GM13977 (cell line): ENCODE measurements at regions not wholly inside any gene's neighbourhood (a gene's known extent, or its start where the extent isn't known, plus 50 kb on each side); places are given as distances from the start of the nearest gene placed in this dataset.
"Not testable (repeated sequence)": the region's sequence is repeated elsewhere in the genome, so short reads cannot be mapped to it uniquely, and the experiment has no call there.

ENCODE experiments used
- DNase-seq: peaks from one replicate; pipeline ENCODE4 v3.0.0; 2012; ENCODE audit warnings: low spot score
- in situ Hi-C: fragments of 300-500 bp; cut with MboI; formaldehyde crosslinking; loops from one replicate; pipeline ENCODE4 v1.12.0; 2022; ENCODE audit warnings: low sequenced_read_pairs, low pct_unique_long_range_greater_than_20kb, mixed read lengths, inconsistent platforms; ENCODE audit not compliant: unreplicated experiment
- TF ChIP-seq, protein P1 (sequence below): IDR thresholded peaks from 2 replicates; pipeline ENCODE4 v1.5.1; 2012; ENCODE audit warnings: mild to moderate bottlenecking, control low read depth; ENCODE audit not compliant: insufficient read depth; ENCODE audit errors: extremely low read depth, missing control alignments

GRCh38 chr5:136579238-136579637 is 213.9 kb upstream of the TRPC7 start:
- TF ChIP-seq, protein P1, sequence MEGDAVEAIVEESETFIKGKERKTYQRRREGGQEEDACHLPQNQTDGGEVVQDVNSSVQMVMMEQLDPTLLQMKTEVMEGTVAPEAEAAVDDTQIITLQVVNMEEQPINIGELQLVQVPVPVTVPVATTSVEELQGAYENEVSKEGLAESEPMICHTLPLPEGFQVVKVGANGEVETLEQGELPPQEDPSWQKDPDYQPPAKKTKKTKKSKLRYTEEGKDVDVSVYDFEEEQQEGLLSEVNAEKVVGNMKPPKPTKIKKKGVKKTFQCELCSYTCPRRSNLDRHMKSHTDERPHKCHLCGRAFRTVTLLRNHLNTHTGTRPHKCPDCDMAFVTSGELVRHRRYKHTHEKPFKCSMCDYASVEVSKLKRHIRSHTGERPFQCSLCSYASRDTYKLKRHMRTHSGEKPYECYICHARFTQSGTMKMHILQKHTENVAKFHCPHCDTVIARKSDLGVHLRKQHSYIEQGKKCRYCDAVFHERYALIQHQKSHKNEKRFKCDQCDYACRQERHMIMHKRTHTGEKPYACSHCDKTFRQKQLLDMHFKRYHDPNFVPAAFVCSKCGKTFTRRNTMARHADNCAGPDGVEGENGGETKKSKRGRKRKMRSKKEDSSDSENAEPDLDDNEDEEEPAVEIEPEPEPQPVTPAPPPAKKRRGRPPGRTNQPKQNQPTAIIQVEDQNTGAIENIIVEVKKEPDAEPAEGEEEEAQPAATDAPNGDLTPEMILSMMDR: no peak
- DNase-seq: no peak
- in situ Hi-C loops: no loop called here

- in situ Hi-C loops, DNase-seq: not testable (repeated sequence)
Observed at GRCh38 chr5:136569875-136570274, 204.5 kb upstream of the TRPC7 start.

DNA sequence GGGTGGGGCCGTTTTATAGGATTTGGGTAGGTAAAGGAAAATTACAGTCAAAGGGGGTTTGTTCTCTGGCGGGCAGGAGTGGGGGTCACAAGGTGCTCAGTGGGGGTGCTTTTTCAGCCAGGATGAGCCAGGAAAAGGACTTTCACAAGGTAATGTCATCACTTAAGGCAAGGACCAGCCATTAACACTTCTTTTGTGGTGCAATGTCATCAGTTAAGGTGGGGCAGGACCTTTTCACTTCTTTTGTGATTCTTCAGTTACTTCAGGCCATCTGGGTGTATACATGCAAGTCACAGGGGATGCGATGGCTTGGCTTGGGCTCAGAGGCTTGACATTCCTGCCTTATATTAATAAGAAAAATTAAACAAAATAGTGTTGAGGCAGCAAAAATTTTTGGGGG is 200.1 kb upstream of the TRPC7 start:
- in situ Hi-C loops, DNase-seq: not testable (repeated sequence)

GRCh38 chr5:136565050-136565449 is 199.7 kb upstream of the TRPC7 start:
- DNase-seq, in situ Hi-C loops: not testable (repeated sequence)

- DNase-seq, in situ Hi-C loops: not testable (repeated sequence)
Observed at GRCh38 chr5:136564431-136564830, 199.1 kb upstream of the TRPC7 start.

DNA sequence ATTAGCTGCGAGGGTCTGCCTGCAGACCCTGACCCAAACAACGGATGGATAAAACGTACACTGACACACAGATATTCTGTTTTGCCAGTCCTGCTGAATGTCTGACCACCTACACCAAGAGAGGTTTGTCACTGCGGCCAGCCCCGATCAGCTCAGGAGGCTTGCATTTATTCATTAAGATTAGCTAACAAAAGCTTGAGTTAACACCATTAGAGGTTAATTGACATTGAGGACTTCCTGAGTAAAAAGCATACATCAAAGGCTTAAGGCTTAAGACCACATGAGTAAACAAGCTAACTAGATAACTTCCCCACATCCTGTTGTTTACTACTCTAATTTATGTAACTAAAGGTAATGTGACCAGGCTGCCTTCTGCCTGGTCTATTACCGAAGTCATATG is 198.1 kb upstream of the TRPC7 start:
- TF ChIP-seq, protein P1: no peak
- in situ Hi-C loops: no loop called here
- DNase-seq: no peak

- in situ Hi-C loops: no loop called here
- TF ChIP-seq, protein P1: no peak
- DNase-seq: no peak
Observed at GRCh38 chr5:136560126-136560525, 194.8 kb upstream of the TRPC7 start.

- in situ Hi-C loops: no loop called here
- DNase-seq: no peak
- TF ChIP-seq, protein P1: no peak
Observed at GRCh38 chr5:136559651-136560050, 194.3 kb upstream of the TRPC7 start.

DNA sequence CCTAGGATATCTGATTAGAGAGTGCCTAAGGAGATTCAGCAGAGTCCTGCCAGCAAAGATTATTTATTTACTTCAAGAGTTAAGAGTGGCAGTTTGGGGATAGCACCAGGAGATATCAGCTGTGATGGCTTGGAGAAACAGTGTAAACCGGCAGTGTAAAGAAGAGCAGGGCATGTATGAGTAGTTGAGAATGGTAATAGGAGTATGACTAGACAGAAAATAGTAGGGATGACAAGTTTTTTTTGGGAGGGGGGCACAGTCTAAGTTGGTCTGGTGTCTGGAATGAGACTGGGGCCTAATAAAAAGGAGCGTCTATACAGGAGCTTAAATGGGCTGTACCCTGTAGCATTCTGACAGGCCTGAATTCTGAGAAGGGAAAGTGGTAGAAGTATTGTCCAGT is 181.8 kb upstream of the TRPC7 start:
- in situ Hi-C loops, DNase-seq: not testable (repeated sequence)

DNA sequence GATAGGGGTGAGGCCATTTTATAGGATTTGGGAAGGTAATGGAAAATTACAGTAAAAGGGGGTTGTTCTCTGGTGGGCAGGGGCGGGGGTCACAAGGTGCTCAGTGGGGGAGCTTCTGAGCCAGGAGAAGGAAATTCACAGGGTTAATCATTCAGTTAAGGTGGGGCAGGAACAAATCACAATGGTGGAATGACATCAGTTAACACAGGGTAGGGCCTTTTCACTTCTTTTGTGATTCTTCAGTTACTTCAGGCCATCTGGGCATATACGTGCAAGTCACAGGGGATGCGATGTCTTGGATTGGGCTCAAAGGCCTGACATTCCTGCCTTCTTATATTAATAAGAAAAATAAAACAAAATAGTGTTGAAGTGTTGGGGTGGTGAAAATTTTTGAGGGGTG is 181.1 kb upstream of the TRPC7 start:
- DNase-seq, in situ Hi-C loops: not testable (repeated sequence)

DNA sequence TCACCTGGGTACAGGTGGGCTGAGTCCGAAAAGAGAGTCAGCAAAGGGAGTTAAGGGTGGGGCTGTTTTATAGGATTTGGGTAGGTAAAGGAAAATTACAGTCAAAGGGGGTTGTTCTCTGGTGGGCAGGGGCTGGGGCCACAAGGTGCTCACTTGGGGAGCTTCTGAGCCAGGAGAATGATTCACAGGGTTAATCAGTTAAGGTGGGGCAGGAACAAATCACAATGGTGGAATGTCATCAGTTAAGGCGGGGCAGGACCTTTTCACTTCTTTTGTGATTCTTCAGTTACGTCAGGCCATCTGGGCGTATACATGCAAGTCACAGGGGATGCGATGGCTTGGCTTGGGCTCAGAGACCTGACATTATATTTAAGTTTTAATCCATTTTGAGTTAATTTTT is 179.7 kb upstream of the TRPC7 start:
- in situ Hi-C loops, DNase-seq: not testable (repeated sequence)
